K562 (cell line): ENCODE measurements at regions not wholly inside any gene's neighbourhood (a gene's known extent, or its start where the extent isn't known, plus 50 kb on each side); places are given as distances from the start of the nearest gene placed in this dataset.

Experiments used
- ATAC-seq: fragments of 200-7000 bp; cut with Tn5 transposase; 3 replicates; pipeline ENCODE4 v1.9.1; 2020; ENCODE audit warnings: moderate library complexity
- BruUV-seq: library from RNA; stranded (reverse); fragments of 400-500 nt; replicated peaks from 2 replicates; lab custom pipeline; 2021; lab: Mats Ljungman, UMichigan
- CTCF ChIA-PET: fragments of 300-600 bp; formaldehyde crosslinking; extraction: SDS; loops from one replicate; lab custom pipeline; 2021; ENCODE audit warnings: low intra/inter-chr PET ratio; lab: Yijun Ruan, JAX
- POLR2A ChIA-PET: fragments of 300-600, 350-650 bp; sonication (Branson Sonifier 250); formaldehyde crosslinking; extraction: SDS; loops from one replicate; lab custom pipeline; 2021; ENCODE audit warnings: antibody characterized with exemption, inconsistent platforms; lab: Yijun Ruan, JAX
- DNase-seq, 4 experiments: peaks; one replicate each; pipeline versions ENCODE4 v3.0.0 to v3.0.0-alpha.2; 2011 to 2018; ENCODE audit warnings: low spot score in 3 of 4, mixed read lengths in 3 of 4; ENCODE audit errors: extremely low read depth in 1 of 4
- FAIRE-seq: peaks from 2 replicates; lab custom pipeline; 2011; peaks lifted over from hg19 to GRCh38; lab: Jason Lieb, UNC
- H2AFZ ChIP-seq: 2 replicates; pipeline ENCODE4 v1.6.0; 2011; ENCODE audit warnings: low read depth, low read length, control low read depth, inconsistent platforms
- H3K27ac ChIP-seq: fragments of 200-600 bp; 3 replicates; pipeline ENCODE4 v1.8.0; 2011; ENCODE audit warnings: low read depth, mild to moderate bottlenecking, control low read depth, inconsistent platforms, low read length, moderate library complexity, mixed read lengths; ENCODE audit errors: extremely low read depth
- H3K27me3 ChIP-seq, 2 experiments: fragments of 300-600 bp in 1 of 2; 2 replicates in 1 of 2; 3 replicates in 1 of 2; pipeline versions ENCODE4 v1.6.0 to v1.8.0; 2011; ENCODE audit warnings: inconsistent platforms in 2 of 2, low read length in 2 of 2, mild to moderate bottlenecking in 1 of 2, mixed read lengths in 1 of 2, moderate library complexity in 1 of 2; ENCODE audit not compliant: control insufficient read depth in 2 of 2, insufficient read depth in 2 of 2
- H3K36me3 ChIP-seq: fragments of 300-600 bp; 3 replicates; pipeline ENCODE4 v1.8.0; 2011; ENCODE audit warnings: mild to moderate bottlenecking, low read length, inconsistent platforms; ENCODE audit not compliant: control insufficient read depth, insufficient read depth
- H3K4me1 ChIP-seq, 2 experiments: fragments of 200-600 bp in 1 of 2; replicated peaks in 1 of 2; 2 replicates in 1 of 2; 3 replicates in 1 of 2; pipeline versions ENCODE4 v1.5.1 to v1.8.0; 2011; ENCODE audit warnings: inconsistent platforms in 2 of 2, low read length in 2 of 2, mild to moderate bottlenecking in 1 of 2, mixed read lengths in 1 of 2, moderate library complexity in 1 of 2; ENCODE audit not compliant: control insufficient read depth in 2 of 2, insufficient read depth in 2 of 2
- H3K4me2 ChIP-seq: 2 replicates; pipeline ENCODE4 v1.6.1; 2011; ENCODE audit warnings: low read length, control low read depth, inconsistent platforms, mixed read lengths; ENCODE audit not compliant: insufficient read depth
- H3K4me3 ChIP-seq: fragments of 200-600 bp; sonication (generic), shearing (Covaris generic); 2 replicates; pipeline ENCODE4 v1.5.1; 2016; ENCODE audit warnings: control low read depth, inconsistent platforms
- H3K79me2 ChIP-seq: fragments of 200-600 bp; 3 replicates; pipeline ENCODE4 v1.8.0; 2011; ENCODE audit warnings: low read length, inconsistent platforms; ENCODE audit not compliant: control insufficient read depth, insufficient read depth
- H3K9ac ChIP-seq, 2 experiments: 2 replicates each; pipeline versions ENCODE4 v1.6.0 to v1.6.1; 2011; ENCODE audit warnings: low read depth in 2 of 2, low read length in 2 of 2, control low read depth in 1 of 2, inconsistent platforms in 1 of 2, mild to moderate bottlenecking in 1 of 2, mixed read lengths in 1 of 2; ENCODE audit not compliant: insufficient read depth in 1 of 2
- H3K9me1 ChIP-seq: one replicate; pipeline ENCODE4 v1.6.0; 2011; ENCODE audit warnings: inconsistent platforms, mild to moderate bottlenecking, low read length, moderate library complexity; ENCODE audit not compliant: control insufficient read depth, insufficient read depth
- H3K9me3 ChIP-seq: replicated peaks from 2 replicates; pipeline ENCODE4 v1.5.1; 2011; ENCODE audit warnings: low read depth, low read length, inconsistent platforms; ENCODE audit not compliant: control insufficient read depth, insufficient read depth
- H4K20me1 ChIP-seq: replicated peaks from 2 replicates; pipeline ENCODE4 v1.6.1; 2011; ENCODE audit warnings: low read length, inconsistent platforms, mixed read lengths; ENCODE audit not compliant: control insufficient read depth, insufficient read depth
- ATF1 ChIP-seq, 2 experiments: fragments of 450-650 bp in 1 of 2; IDR thresholded peaks; 2 replicates each; pipeline ENCODE4 v1.6.1; 2016; ENCODE audit warnings: missing compliant biosample characterization in 1 of 2, missing genetic modification characterization in 1 of 2
- DACH1 ChIP-seq: fragments of 450-650 bp; IDR thresholded peaks from 2 replicates; pipeline ENCODE4 v1.6.1; 2018; ENCODE audit not compliant: partially characterized antibody
- KDM5B ChIP-seq: fragments of 200-600 bp; sonication (generic); IDR thresholded peaks from 2 replicates; pipeline ENCODE4 v1.6.1; 2012; ENCODE audit warnings: low read depth, mild to moderate bottlenecking, moderate library complexity, low read length, control low read depth, inconsistent platforms; ENCODE audit not compliant: insufficient replicate concordance
- NFYB ChIP-seq: IDR thresholded peaks from 2 replicates; pipeline ENCODE4 v1.6.1; 2011; ENCODE audit warnings: mild to moderate bottlenecking, moderate library complexity; ENCODE audit not compliant: insufficient read length; ENCODE audit errors: extremely low read depth
- PHB2 ChIP-seq: fragments of 450-650 bp; IDR thresholded peaks from 2 replicates; pipeline ENCODE4 v1.6.1; 2017; ENCODE audit warnings: low read depth
- ZC3H11A ChIP-seq: IDR thresholded peaks from 2 replicates; pipeline ENCODE4 v1.6.1; 2012; ENCODE audit warnings: low read depth, low read length, improper control_type of control experiment
- ZFP1 ChIP-seq: fragments of 450-650 bp; formaldehyde crosslinking; IDR thresholded peaks from 2 replicates; pipeline ENCODE4 v1.4.0; 2020; ENCODE audit warnings: mild to moderate bottlenecking, mixed read lengths
- ZNF224 ChIP-seq: sonication (generic); formaldehyde crosslinking; IDR thresholded peaks from 2 replicates; pipeline ENCODE4 v1.8.0; 2022; ENCODE audit warnings: mild to moderate bottlenecking, missing genetic modification reagents
- WGBS: fragments of 100-300 bp; shearing (Covaris generic); methylation state at CpG from one replicate; pipeline ENCODE4 v1.1.6; 2016; ENCODE audit warnings: low coverage, mixed read lengths; ENCODE audit not compliant: insufficient coverage; ENCODE audit errors: missing lambda C conversion rate; 5-methylcytosine and 5-hydroxymethylcytosine counted together
- in situ Hi-C: fragments of 300-500 bp; cut with MboI; formaldehyde crosslinking; loops from 4 replicates; pipeline ENCODE4 v1.15.0; 2018; ENCODE audit warnings: inconsistent platforms, mixed read lengths
- intact Hi-C: fragments of 100-400 bp; cut with micrococcal nuclease; formaldehyde crosslinking; loops from 2 replicates; pipeline ENCODE4 v1.14.2; 2022
- TF ChIP-seq, protein P1 (sequence below): fragments of 250-450 bp; sonication (Bioruptor Pico); IDR thresholded peaks from 2 replicates; pipeline ENCODE4 v1.5.0; 2020; ENCODE audit warnings: mild to moderate bottlenecking
- TF ChIP-seq, protein P2 (sequence below): sonication (generic); formaldehyde crosslinking; IDR thresholded peaks from 2 replicates; pipeline ENCODE4 v1.8.1; 2023; ENCODE audit warnings: missing genetic modification reagents, mild to moderate bottlenecking, borderline replicate concordance

DNA sequence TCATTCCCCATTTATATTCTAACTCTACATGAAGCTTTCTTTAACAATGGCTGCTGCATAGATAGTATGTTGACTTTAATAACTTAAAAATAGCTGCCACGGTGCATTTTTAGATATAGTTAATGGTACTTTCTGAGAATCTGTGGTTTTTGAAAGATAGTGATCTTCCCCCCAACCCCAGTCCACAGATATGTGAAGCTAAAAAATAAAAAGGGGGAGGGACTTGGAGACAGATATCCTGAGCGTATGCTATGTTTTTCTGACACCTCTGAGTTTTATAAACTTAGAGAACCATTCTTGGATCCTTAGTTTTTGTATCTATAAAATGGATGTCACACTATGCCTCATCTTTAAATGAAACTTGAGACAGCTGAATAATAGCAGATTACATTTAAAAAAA is 120.5 kb downstream of the SNX18 start (continued):
- no peak for TF ChIP-seq KDM5B
- TF ChIP-seq ATF1 (CRISPR knock-in tag; IDR thresholded peaks at IDR 0.05), result no peak
- TF ChIP-seq ATF1 (tag; IDR thresholded peaks at IDR 0.05), result no peak
- no peak for TF ChIP-seq ZNF224 (CRISPR knock-in tag)

DNA sequence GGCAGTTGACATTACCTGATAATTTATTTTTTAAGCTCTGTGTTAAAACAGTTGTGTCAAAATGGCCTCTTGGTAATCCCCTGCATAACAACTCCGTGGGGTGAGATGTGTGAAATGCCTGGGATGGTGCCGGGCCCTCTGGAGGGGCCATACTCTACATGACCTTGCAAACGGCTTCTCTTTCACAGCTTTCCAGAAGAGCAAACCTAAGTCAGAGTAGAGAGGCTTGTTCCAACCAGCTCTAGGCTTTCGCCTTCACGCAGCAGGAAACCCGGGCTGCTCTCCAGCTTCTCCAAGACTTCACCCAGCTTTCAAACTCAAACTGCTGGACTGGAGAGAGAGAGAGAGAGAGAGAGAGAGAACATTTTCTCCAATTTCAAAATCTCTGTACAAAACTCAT is 120.1 kb downstream of the SNX18 start:
- no peaks in the 10 kb centered on the region for H4K20me1 ChIP-seq
- no peak overlapping the region for H2AFZ ChIP-seq
- H3K36me3 ChIP-seq, result no peaks in the 10 kb centered on the region
- H3K27ac ChIP-seq, result no peak overlapping the region
- no TSS peak for BruUV-seq
- H3K4me2 ChIP-seq, result no peak overlapping the region
- intact Hi-C loops (loop anchor here (10.0 kb wide), 1 partner anchor 207 kb away; no protein-coding TSS in a partner anchor), in situ Hi-C loops (no loop called here)
- H3K9ac ChIP-seq, result no peak overlapping the region
- H3K9me3 ChIP-seq, result no peaks in the 10 kb centered on the region
- no peaks in the 10 kb centered on the region for H3K79me2 ChIP-seq
- no peaks in the 10 kb centered on the region for H3K4me1 ChIP-seq
- H3K4me3 ChIP-seq, result no peak overlapping the region
- ChIA-PET CTCF (no interaction called here), POLR2A (interaction anchor here (0.7 kb wide), 1 partner anchor 62 kb away, joined by 4 read pairs; no protein-coding TSS in a partner anchor)
- DNase-seq, result no peak
- no peak for ATAC-seq
- no peak for FAIRE-seq
- H3K9me1 ChIP-seq, result no peaks in the 10 kb centered on the region
- 4% methylated on average over 6 of the region's 6 CpGs for WGBS
- peaks cover 16 to 17% of the 10 kb centered on the region in 2 experiments for H3K27me3 ChIP-seq
- TF ChIP-seq ZC3H11A (no peak), DACH1 (no peak), PHB2 (no peak), ZFP1 (CRISPR knock-in tag) (no peak), NFYB (no peak)
- TF ChIP-seq, protein P1, sequence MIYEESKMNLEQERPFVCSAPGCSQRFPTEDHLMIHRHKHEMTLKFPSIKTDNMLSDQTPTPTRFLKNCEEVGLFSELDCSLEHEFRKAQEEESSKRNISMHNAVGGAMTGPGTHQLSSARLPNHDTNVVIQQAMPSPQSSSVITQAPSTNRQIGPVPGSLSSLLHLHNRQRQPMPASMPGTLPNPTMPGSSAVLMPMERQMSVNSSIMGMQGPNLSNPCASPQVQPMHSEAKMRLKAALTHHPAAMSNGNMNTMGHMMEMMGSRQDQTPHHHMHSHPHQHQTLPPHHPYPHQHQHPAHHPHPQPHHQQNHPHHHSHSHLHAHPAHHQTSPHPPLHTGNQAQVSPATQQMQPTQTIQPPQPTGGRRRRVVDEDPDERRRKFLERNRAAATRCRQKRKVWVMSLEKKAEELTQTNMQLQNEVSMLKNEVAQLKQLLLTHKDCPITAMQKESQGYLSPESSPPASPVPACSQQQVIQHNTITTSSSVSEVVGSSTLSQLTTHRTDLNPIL (CRISPR knock-in tag), result no peak
- TF ChIP-seq, protein P2, sequence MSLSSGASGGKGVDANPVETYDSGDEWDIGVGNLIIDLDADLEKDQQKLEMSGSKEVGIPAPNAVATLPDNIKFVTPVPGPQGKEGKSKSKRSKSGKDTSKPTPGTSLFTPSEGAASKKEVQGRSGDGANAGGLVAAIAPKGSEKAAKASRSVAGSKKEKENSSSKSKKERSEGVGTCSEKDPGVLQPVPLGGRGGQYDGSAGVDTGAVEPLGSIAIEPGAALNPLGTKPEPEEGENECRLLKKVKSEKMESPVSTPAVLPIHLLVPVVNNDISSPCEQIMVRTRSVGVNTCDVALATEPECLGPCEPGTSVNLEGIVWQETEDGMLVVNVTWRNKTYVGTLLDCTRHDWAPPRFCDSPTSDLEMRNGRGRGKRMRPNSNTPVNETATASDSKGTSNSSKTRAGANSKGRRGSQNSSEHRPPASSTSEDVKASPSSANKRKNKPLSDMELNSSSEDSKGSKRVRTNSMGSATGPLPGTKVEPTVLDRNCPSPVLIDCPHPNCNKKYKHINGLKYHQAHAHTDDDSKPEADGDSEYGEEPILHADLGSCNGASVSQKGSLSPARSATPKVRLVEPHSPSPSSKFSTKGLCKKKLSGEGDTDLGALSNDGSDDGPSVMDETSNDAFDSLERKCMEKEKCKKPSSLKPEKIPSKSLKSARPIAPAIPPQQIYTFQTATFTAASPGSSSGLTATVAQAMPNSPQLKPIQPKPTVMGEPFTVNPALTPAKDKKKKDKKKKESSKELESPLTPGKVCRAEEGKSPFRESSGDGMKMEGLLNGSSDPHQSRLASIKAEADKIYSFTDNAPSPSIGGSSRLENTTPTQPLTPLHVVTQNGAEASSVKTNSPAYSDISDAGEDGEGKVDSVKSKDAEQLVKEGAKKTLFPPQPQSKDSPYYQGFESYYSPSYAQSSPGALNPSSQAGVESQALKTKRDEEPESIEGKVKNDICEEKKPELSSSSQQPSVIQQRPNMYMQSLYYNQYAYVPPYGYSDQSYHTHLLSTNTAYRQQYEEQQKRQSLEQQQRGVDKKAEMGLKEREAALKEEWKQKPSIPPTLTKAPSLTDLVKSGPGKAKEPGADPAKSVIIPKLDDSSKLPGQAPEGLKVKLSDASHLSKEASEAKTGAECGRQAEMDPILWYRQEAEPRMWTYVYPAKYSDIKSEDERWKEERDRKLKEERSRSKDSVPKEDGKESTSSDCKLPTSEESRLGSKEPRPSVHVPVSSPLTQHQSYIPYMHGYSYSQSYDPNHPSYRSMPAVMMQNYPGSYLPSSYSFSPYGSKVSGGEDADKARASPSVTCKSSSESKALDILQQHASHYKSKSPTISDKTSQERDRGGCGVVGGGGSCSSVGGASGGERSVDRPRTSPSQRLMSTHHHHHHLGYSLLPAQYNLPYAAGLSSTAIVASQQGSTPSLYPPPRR, result no peak
